RWPE2 (cell line): ENCODE measurements at regions not wholly inside any gene's neighbourhood (a gene's known extent, or its start where the extent isn't known, plus 50 kb on each side); places are given as distances from the start of the nearest gene placed in this dataset.

Experiments used
- ATAC-seq: fragments of 200-7000 bp; cut with Tn5 transposase; 3 replicates; pipeline ENCODE4 v1.9.1; 2021; ENCODE audit warnings: low read depth
- DNase-seq: peaks from one replicate; pipeline ENCODE4 v3.0.0-alpha.2; 2020; ENCODE audit warnings: low spot score
- H3K27ac ChIP-seq: fragments of 450-650 bp; 2 replicates; pipeline ENCODE4 v1.5.1; 2017; ENCODE audit warnings: mild to moderate bottlenecking; ENCODE audit not compliant: poor library complexity, severe bottlenecking
- H3K27me3 ChIP-seq: fragments of 250-450 bp; sonication (Bioruptor Pico); 2 replicates; pipeline ENCODE4 v1.5.1; 2021; ENCODE audit warnings: mild to moderate bottlenecking, moderate library complexity; ENCODE audit not compliant: insufficient read depth, poor library complexity, severe bottlenecking
- H3K36me3 ChIP-seq: fragments of 250-450 bp; sonication (Bioruptor Pico); 2 replicates; pipeline ENCODE4 v1.5.1; 2020; ENCODE audit warnings: low read depth, mild to moderate bottlenecking, moderate library complexity
- H3K4me1 ChIP-seq: fragments of 250-450 bp; sonication (Bioruptor Pico); 2 replicates; pipeline ENCODE4 v1.5.1; 2021; ENCODE audit warnings: mild to moderate bottlenecking, moderate library complexity; ENCODE audit not compliant: insufficient read depth, poor library complexity, severe bottlenecking
- H3K4me3 ChIP-seq: fragments of 250-450 bp; sonication (Bioruptor Pico); 2 replicates; pipeline ENCODE4 v1.5.1; 2021; ENCODE audit warnings: mild to moderate bottlenecking, moderate library complexity; ENCODE audit not compliant: severe bottlenecking
- H3K9me3 ChIP-seq: fragments of 250-450 bp; sonication (Bioruptor Pico); 2 replicates; pipeline ENCODE4 v1.5.1; 2021; ENCODE audit warnings: mild to moderate bottlenecking, moderate library complexity; ENCODE audit not compliant: severe bottlenecking
- TF ChIP-seq, protein P1 (sequence below): fragments of 450-650 bp; IDR thresholded peaks from one replicate; pipeline ENCODE4 v1.5.1; 2017; ENCODE audit warnings: mild to moderate bottlenecking, moderate library complexity; ENCODE audit not compliant: poor library complexity, severe bottlenecking

DNA sequence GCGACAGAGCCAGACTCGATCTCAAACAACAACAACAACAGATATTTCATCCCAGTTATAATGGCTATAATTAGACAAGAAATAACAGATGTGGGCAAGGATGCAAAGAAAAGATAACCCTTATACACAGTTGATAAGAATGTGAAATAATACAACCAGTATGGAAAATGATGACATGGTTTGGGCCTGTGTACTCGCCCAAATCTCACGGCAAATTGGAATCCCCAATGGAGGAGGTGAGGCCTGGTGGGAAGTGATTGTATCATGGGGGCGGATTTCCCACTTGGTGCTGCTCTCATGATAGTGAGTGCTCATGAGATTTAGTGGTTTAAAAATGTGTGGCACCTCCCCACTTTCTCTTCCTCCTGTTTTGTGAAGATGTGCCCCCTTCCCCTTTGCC lies 104.1 kb downstream of the C11orf87 start:
- ATAC-seq = no peak
- TF ChIP-seq, protein P1, sequence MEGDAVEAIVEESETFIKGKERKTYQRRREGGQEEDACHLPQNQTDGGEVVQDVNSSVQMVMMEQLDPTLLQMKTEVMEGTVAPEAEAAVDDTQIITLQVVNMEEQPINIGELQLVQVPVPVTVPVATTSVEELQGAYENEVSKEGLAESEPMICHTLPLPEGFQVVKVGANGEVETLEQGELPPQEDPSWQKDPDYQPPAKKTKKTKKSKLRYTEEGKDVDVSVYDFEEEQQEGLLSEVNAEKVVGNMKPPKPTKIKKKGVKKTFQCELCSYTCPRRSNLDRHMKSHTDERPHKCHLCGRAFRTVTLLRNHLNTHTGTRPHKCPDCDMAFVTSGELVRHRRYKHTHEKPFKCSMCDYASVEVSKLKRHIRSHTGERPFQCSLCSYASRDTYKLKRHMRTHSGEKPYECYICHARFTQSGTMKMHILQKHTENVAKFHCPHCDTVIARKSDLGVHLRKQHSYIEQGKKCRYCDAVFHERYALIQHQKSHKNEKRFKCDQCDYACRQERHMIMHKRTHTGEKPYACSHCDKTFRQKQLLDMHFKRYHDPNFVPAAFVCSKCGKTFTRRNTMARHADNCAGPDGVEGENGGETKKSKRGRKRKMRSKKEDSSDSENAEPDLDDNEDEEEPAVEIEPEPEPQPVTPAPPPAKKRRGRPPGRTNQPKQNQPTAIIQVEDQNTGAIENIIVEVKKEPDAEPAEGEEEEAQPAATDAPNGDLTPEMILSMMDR = no peak
- Histone ChIP-seq H3K27me3 (no peaks in the 10 kb centered on the region), H3K4me1 (no peaks in the 10 kb centered on the region), H3K9me3 (no peaks in the 10 kb centered on the region), H3K27ac (no peak overlapping the region), H3K4me3 (no peak overlapping the region), H3K36me3 (no peaks in the 10 kb centered on the region)
- no peak for DNase-seq

DNA sequence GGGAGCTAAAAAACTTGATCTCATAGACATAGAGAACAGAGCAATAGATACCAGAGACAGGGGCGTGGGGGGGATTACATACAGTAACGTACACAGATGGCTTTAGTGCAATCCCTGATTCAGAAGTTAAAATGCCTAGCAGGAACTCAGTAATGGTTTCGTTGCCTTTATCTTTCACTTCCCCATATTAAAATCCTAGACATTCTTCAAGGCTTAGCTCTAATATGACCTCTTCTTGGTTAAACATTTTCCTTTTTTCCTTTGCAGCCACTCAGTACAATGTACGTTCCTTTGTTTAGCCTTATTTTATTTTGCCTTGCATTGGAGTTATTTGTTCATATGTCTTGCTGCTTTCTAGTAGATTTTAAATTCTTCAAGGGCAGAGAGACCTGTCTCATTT lies 104.9 kb downstream of the C11orf87 start:
- H3K27ac ChIP-seq = no peak overlapping the region
- no peaks in the 10 kb centered on the region for H3K4me1 ChIP-seq
- no peaks in the 10 kb centered on the region for H3K36me3 ChIP-seq
- ATAC-seq (no peak), DNase-seq (no peak)
- H3K4me3 ChIP-seq = no peak overlapping the region
- TF ChIP-seq, protein P1 = no peak
- H3K27me3 ChIP-seq = no peaks in the 10 kb centered on the region
- no peaks in the 10 kb centered on the region for H3K9me3 ChIP-seq

- no peak for DNase-seq
- Histone ChIP-seq H3K27me3 (no peaks in the 10 kb centered on the region), H3K27ac (no peak overlapping the region), H3K9me3 (no peaks in the 10 kb centered on the region), H3K4me3 (no peak overlapping the region), H3K4me1 (no peaks in the 10 kb centered on the region), H3K36me3 (no peaks in the 10 kb centered on the region)
- no peak for ATAC-seq
- TF ChIP-seq, protein P1 = no peak
Measured at GRCh38 chr11:109527496-109527895, 105.5 kb downstream of the C11orf87 start.

- ATAC-seq (peak; percentile 89), DNase-seq (no peak)
- TF ChIP-seq, protein P1 = no peak
- Histone ChIP-seq H3K27me3 (no peaks in the 10 kb centered on the region), H3K4me3 (no peak overlapping the region), H3K9me3 (no peaks in the 10 kb centered on the region), H3K27ac (peak overlapping the region; percentile 67), H3K36me3 (no peaks in the 10 kb centered on the region), H3K4me1 (peaks cover 10% of the 10 kb centered on the region)
Measured at GRCh38 chr11:109547356-109548027, 125.5 kb downstream of the C11orf87 start.

- peak; percentile 77 for ATAC-seq
Measured at GRCh38 chr11:109552376-109552775, 130.4 kb downstream of the C11orf87 start.

More at GRCh38 chr11:109552376-109552775, 130.4 kb downstream of the C11orf87 start:
- no peak overlapping the region for H3K27ac ChIP-seq
- no peak overlapping the region for H3K4me3 ChIP-seq
- no peaks in the 10 kb centered on the region for H3K27me3 ChIP-seq
- DNase-seq = no peak
- peaks cover 11% of the 10 kb centered on the region for H3K4me1 ChIP-seq
- TF ChIP-seq, protein P1 = no peak
- no peaks in the 10 kb centered on the region for H3K9me3 ChIP-seq
- no peaks in the 10 kb centered on the region for H3K36me3 ChIP-seq
